HT-29 (cell line): ENCODE measurements at regions not wholly inside any gene's neighbourhood (a gene's known extent, or its start where the extent isn't known, plus 50 kb on each side); places are given as distances from the start of the nearest gene placed in this dataset.
"Not testable (repeated sequence)": the region's sequence is repeated elsewhere in the genome, so short reads cannot be mapped to it uniquely, and the experiment has no call there.

Source experiments
- DNase-seq: peaks from one replicate; pipeline ENCODE4 v3.0.0-alpha.2; 2015; ENCODE audit warnings: low spot score

DNA sequence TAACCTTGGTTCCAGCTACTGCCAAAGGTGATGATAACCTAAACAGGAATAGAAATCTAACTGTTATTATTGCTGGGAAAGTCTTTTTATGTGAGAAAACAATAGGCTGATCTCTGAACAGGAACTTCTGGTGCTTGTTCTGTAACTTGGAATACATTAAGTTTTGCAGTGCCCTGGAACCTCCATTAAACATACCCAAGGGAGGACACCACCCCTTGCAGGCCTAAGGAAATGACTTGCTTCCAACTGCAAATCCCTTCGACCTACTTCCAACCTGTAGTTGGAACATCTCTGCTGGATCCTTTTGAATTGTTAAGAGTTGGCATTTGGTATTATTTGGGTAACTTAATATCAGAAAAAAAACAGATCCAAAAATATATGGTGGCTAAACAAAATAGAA lies 188.4 kb upstream of the API5 start:
- DNase-seq = no peak

- no peak for DNase-seq
Observed at GRCh38 chr11:43124272-43124935, 187.4 kb upstream of the API5 start.

GRCh38 chr11:43129329-43129728 lies 182.5 kb upstream of the API5 start:
- no peak for DNase-seq

DNA sequence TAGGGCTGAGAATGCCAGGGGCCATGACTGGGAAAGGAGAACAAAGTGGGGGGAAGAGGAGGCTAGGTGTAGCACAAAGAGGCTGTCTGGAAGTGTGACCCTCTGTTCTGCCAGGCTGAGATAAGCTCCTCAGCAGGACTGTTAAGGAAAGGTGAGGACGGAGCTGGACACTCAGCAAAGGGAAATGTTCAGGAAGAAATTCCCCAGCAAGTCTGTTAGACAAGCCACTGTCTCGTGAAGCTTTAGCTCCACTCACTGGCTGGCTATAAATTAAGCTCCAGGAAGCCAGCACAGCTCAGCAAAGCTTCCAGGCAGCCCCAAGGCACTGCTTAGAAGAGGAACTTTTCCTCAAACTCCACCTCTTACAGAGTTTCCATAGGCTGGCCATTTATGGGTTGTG lies 181.2 kb upstream of the API5 start:
- peak; percentile 5 for DNase-seq

DNA sequence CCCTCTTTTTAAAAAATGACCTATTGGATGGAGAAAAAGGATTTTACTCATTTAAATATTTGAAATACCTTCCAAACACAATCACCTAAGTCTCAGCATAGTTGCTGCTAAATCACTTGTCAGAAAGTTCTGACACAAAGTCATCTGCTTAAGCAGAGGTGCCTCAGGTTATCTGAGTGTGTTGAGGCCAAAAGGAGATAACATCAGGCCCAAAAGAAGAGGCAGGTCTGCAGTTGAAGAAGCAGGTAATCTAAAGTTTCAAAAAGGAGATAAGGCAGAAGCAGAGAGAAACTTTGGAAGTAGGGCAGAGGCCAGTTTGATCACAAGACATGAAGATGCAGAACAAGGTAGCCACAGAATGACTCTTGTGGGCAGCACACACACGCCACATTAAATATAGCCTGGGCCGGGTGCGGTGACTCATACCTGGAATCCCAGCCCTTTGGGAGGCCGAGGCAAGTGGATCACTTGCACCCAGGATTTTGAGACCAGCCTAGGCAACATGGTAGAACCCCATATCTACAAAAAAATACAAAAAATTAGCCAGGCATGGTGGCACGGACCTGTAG lies 175.7 kb upstream of the API5 start:
- no peak for DNase-seq

- no peak for DNase-seq
Observed at GRCh38 chr11:43138621-43139140, 173.1 kb upstream of the API5 start.

- DNase-seq = no peak
Observed at GRCh38 chr11:43145653-43146052, 166.1 kb upstream of the API5 start.

DNA sequence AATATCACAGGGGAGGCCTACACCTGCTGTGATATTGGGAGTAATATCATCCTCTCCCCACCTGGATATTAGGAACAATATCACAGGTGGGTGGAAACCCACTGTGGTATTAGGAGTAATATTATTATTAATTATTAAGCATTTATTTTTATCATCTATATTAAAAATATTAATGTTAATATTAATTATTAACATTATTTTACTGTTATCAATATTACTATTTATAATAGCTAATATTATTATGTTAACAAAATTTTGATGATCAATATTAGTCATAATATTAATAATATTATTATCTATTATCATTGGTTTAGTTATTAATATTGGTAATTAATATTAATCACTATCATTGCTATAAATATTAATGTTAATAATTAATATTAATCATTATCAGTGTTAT lies 161.1 kb upstream of the API5 start:
- no peak for DNase-seq

DNA sequence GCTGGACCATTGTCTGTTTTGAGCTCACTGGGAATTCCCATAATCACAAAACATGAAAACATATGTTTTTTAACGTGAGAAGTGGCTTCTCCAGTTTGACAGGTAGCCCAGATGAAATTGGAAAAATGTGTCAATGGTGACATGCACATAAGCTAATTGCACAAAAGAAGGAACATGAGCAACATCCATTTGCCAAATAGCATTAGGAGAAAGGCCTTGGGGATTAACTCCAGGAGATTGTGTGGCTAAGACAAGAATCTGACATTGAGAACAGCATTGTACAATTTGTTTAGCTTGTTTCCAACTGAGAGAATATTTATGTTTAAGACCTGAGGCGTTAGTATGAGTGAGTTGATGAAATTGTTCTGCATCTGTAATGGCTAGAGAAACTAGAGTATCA lies 147.0 kb upstream of the API5 start:
- DNase-seq = no peak

DNA sequence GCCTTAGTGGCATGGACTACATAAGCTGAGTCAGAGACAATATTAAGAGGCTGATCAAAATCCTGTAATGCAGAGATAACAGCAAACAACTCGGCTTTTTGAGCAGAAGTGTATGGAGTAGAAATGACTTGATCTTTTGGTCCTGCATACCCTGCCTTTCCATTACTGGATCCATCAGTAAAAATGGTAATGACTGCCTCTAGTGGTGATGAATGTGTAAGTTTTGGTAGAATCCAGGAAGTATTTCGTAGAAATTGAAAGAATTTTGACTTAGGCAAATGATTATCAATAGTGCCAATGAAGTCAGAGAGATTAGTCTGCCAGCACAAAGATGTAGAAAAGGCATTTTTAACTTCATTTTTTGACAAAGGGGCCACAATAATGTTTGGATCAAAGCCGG lies 146.4 kb upstream of the API5 start:
- peak; percentile 16 for DNase-seq

DNA sequence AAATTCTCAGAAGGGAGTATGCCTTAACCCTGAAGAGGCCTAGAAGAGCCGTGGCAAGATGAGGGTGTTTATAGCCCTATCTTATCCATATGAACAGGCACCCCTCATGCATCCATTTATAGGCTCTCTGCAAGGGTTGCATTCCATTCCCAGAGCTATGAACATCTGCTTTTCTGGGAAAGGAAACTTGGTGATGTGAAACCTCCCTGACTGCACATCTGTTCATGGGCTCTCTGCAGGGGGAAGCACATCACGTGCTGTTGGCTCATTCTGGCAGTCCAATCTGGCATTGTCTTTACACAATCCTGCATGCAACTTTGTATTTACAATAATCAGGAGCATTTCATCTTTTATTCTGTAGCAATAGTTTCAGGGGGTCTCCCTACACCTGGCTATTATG lies 143.6 kb upstream of the API5 start:
- not testable (repeated sequence) for DNase-seq

DNA sequence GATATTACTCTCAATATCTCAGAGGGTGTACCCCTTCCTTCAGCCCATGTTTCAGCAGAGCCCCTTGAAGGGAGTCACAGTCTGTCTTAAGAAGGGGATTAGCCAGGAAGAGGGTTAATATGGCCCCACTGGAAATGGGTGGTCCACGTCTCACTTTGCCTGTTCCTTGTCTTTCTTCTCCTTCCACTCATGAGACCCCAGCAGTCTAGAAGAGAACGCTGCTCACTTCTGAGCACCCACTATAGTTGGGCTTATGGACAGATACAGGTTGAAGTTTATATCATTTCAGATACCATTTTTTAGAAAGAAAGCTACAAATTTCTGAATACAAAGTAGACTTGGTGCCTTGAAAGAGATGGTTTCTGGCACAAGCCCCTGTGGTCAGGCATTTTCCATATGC lies 139.3 kb upstream of the API5 start:
- no peak for DNase-seq

- no peak for DNase-seq
Observed at GRCh38 chr11:43177975-43178374, 133.8 kb upstream of the API5 start.

- DNase-seq = not testable (repeated sequence)
Observed at GRCh38 chr11:43194459-43194858, 117.3 kb upstream of the API5 start.

GRCh38 chr11:43197379-43197778 lies 114.4 kb upstream of the API5 start:
- no peak for DNase-seq

DNA sequence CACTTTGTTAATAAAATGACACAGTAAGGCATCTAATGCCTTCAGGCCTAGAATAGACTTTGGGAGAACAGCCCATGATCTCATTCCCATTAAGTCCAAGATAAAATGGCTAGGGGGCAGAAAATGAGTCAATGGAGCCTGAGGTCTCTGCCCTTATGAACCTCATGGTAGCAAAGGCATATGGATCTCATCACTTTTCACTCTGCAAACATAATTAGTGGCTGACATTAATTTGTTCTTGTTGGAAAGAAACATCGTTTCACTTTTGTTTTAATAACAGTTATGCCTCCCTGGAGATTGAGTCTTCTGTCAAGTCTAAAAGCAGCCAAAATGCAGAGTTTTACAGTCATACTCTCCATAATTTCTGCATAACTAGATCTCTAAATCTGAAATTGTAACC lies 111.8 kb upstream of the API5 start:
- DNase-seq = no peak

GRCh38 chr11:43212279-43212678 lies 99.5 kb upstream of the API5 start:
- no peak for DNase-seq

DNA sequence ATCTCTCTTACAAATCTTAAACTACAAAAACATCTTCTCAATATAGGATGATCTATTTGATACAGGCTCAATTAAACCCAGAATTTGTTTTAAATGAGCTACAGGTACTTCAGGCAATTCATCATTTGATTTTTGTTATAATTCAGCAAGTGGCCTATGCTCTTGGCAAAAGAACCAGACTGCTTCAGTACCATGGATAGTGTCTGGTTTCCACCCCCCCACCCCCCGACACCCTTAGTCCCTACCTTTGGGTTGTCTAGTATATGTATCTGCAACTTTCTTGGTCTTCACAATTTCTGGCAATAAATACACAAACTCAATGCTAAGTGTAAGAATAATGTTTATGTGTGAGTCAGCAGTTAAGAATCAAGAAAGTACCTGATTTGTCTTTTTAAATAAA lies 97.3 kb upstream of the API5 start:
- DNase-seq = no peak

DNA sequence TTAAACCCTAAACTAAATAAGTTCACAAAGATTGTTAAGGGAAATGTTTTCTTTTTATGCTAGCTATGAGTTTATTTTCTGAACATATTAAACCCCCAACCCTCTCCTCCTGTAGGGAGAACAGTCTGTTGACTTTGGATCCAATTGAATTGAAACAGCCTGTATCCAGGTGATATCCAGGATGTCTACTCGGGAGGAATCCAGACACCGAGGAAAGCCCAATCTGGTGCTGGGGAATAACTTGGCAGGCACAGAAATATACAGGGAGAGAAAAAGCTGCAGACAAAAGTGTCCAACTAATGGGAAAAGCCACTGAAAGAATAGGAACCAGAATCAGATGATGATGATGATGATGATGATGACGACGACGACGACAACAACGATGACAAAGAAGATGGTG lies 93.9 kb upstream of the API5 start:
- no peak for DNase-seq

GRCh38 chr11:43222215-43222614 lies 89.6 kb upstream of the API5 start:
- DNase-seq = no peak

DNA sequence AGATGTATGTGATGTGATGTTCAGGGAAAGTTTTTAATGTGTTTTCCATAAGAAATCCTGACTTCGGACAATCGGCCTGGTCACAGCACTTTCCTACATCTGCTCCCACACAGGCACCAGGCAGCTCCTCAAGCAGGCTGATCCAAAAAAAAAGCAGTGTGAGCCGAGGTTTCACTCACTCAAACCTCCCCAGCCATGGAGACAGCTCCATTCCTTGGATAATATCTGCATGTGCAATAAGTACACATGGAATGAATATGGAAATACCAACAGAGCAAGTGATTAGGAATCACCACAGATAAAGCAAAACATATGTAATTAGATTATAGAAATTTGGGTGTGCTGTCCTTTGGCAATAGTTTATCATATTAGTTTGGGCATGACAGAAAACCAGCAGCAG lies 88.8 kb upstream of the API5 start:
- DNase-seq = no peak

DNA sequence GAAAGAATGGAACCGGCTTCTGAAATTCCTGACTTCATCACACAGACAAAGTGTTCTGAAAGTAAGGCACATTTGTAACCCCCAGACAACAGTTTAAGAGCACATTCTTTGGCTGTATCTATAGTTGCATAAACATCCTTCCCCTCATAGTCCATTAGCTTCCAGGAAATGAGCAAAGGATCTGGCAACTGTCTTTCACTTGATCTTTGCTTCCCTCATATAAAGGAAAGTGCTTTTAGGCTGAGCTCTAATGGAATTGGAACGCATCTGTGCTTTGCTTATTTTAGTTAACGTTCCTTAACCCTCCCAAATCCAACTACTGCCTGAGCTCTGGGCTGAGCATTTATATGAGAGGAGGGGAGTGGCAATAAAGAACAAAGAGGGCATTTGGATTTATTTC lies 76.9 kb upstream of the API5 start:
- no peak for DNase-seq

GRCh38 chr11:43238341-43238740 lies 73.5 kb upstream of the API5 start:
- no peak for DNase-seq

DNA sequence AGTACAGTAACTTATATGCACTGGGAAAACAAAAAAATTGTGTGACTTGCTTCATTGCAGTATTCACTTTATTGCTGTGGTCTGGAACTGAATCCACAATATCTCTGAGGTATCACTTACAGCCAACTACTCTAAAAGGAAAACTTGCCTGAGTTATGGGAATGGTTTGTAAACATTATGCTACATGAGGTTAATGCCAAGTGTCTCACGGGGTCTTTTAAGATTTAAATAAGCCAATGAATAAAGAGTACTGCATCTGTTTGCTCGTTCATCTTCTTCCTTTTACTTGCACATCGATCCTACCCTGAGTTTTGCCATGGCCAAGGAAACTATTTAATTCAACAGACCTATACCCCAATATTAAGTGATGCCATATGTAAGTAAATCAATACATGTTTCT lies 72.0 kb upstream of the API5 start:
- no peak for DNase-seq
